HT1080 (cell line): ENCODE measurements at regions not wholly inside any gene's neighbourhood (a gene's known extent, or its start where the extent isn't known, plus 50 kb on each side); places are given as distances from the start of the nearest gene placed in this dataset.
"Not testable (repeated sequence)": the region's sequence is repeated elsewhere in the genome, so short reads cannot be mapped to it uniquely, and the experiment has no call there.

Experiments
- DNase-seq: peaks from one replicate; pipeline ENCODE4 v3.0.0-alpha.2; 2015; ENCODE audit warnings: low read depth

- DNase-seq: no peak
Measured at GRCh38 chr4:138629669-138630068, 385.9 kb upstream of the NOCT start.

- DNase-seq: peak; percentile 37
Measured at GRCh38 chr4:138627096-138627495, 384.9 kb upstream of the SLC7A11 start.

GRCh38 chr4:138622362-138622761 is 380.2 kb upstream of the SLC7A11 start:
- DNase-seq: not testable (repeated sequence)

- no peak for DNase-seq
Measured at GRCh38 chr4:138616775-138617174, 374.6 kb upstream of the SLC7A11 start.

- DNase-seq: no peak
Measured at GRCh38 chr4:138614398-138615142, 372.4 kb upstream of the SLC7A11 start.

GRCh38 chr4:138612428-138612827 is 370.3 kb upstream of the SLC7A11 start:
- no peak for DNase-seq

GRCh38 chr4:138611721-138612120 is 369.6 kb upstream of the SLC7A11 start:
- DNase-seq: no peak

- DNase-seq: no peak
Measured at GRCh38 chr4:138611017-138611416, 368.9 kb upstream of the SLC7A11 start.

- DNase-seq: peak; percentile 81
Measured at GRCh38 chr4:138609943-138610350, 367.8 kb upstream of the SLC7A11 start.

- DNase-seq: no peak
Measured at GRCh38 chr4:138604556-138604955, 362.4 kb upstream of the SLC7A11 start.

- no peak for DNase-seq
Measured at GRCh38 chr4:138602664-138603063, 360.5 kb upstream of the SLC7A11 start.

- DNase-seq: no peak
Measured at GRCh38 chr4:138599965-138600364, 357.8 kb upstream of the SLC7A11 start.

GRCh38 chr4:138598226-138598625 is 356.1 kb upstream of the SLC7A11 start:
- no peak for DNase-seq

GRCh38 chr4:138596896-138597295 is 354.7 kb upstream of the SLC7A11 start:
- DNase-seq: no peak

- no peak for DNase-seq
Measured at GRCh38 chr4:138595731-138596460, 353.7 kb upstream of the SLC7A11 start.

GRCh38 chr4:138595171-138595570 is 353.0 kb upstream of the SLC7A11 start:
- DNase-seq: no peak

- DNase-seq: no peak
Measured at GRCh38 chr4:138592796-138593195, 350.6 kb upstream of the SLC7A11 start.

GRCh38 chr4:138591808-138592207 is 349.7 kb upstream of the SLC7A11 start:
- DNase-seq: no peak

- no peak for DNase-seq
Measured at GRCh38 chr4:138588501-138588900, 346.4 kb upstream of the SLC7A11 start.

- DNase-seq: no peak
Measured at GRCh38 chr4:138579146-138579545, 337.0 kb upstream of the SLC7A11 start.

- peak; percentile 61 for DNase-seq
Measured at GRCh38 chr4:138577826-138578225, 335.7 kb upstream of the SLC7A11 start.

- DNase-seq: no peak
Measured at GRCh38 chr4:138577145-138577544, 335.0 kb upstream of the SLC7A11 start.

- DNase-seq: peak; percentile 33
Measured at GRCh38 chr4:138576684-138577083, 334.5 kb upstream of the SLC7A11 start.
